ENCODE measurements at regions not wholly inside any gene's neighbourhood (a gene's known extent, or its start where the extent isn't known, plus 50 kb on each side); places are given as distances from the start of the nearest gene placed in this dataset.
"Not testable (repeated sequence)": the region's sequence is repeated elsewhere in the genome, so short reads cannot be mapped to it uniquely, and the experiment has no call there.

- no peak for DNase-seq
Measured at GRCh38 chr2:241959751-241960269, 90.3 kb downstream of the RTP5 start.

GRCh38 chr2:241961454-241961853 lies 91.9 kb downstream of the RTP5 start:
- no peak for DNase-seq

- no peak for DNase-seq
Measured at GRCh38 chr2:241964133-241964532, 94.6 kb downstream of the RTP5 start.

GRCh38 chr2:241965931-241966412 lies 96.4 kb downstream of the RTP5 start:
- DNase-seq = no peak

DNA sequence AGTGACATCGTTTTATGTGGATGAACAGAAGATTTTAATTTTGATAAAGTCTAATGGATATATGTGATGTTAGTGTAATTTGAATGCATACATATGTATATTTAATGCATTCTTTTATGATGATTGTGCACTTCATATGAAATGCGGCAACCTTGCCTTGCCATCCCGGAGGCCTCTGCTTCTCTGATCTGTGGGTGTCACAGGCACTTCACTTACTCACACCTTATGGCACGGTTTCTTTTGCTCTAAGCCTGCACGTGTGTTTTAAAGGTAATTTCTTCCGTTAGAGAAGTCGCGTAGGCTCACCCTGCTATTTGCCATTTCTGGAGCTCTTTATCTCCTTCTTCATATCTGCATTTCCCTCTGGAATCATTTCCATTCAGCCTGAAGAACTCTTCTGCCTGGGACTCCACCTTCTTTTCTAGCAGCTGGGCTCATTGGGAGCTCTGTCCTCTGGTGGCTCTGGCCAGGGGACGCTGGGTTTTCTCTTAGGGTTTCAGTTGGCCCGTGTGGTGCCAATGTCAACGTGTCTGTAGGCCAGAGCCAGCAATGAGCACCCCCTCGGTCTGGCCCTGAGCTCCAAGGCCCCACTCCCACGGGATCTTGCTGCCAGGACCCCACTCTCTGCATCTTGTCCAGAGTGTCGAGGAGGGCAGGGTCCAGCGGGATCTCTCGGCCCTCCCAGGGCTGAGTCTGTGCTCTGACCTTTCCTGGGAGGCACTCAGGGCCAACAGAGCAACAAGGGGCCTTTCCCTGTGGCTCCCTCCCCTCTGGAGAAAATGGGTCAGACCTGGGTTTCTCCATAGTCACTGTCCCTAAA lies 97.3 kb downstream of the RTP5 start:
- no peak for DNase-seq

DNA sequence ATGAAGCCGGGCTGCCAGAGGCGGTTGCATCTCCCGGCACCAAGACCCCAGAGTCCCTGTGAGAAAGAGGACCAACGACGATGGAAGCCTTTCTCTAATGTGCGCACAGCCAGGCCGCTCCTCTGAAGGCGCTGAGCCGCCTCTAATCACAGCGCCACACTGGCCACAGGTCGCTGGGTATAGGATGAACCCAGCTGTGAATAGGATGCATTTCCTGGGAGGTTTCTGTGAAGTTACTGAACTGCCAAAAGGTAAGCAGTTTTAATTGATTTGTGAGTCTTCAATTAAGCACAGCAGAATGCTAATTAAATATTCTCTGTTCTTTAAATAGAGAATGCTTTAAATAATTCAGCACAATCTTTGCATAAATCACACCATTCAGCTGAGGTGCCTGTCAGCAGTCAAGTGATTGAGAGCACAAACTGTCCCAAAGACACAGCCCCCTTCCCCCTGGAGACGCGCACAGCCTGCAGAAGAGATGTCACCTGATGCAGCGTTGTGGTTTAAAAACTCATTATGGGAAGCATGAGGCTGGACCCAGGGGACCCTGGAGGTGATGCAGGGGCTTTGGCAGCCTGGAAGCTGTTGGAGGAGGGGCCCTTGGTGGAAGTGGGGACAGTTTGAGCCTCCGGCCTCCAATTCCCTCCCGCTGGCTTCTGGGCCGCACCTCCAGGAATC lies 98.1 kb downstream of the RTP5 start:
- no peak for DNase-seq

DNA sequence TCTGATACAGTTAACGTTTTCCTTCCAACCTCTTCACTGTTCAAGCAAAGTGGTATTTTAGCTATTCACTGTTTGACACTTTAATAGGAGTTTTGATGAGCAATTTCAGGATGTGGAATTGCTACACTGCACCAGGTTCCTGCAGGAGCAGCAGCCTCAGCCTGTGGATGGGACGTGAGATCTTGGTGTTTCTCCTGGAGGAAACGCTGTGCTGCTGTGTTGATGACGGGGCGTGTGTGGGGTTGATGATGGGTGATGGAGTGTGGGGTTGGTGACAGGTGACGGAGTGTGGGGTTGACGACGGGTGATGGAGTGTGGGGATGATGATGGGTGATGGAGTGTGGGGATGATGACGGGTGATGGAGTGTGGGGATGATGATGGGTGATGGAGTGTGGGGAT lies 98.9 kb downstream of the RTP5 start:
- DNase-seq = no peak

- DNase-seq = not testable (repeated sequence)
Measured at GRCh38 chr2:241969182-241969581, 99.7 kb downstream of the RTP5 start.

DNA sequence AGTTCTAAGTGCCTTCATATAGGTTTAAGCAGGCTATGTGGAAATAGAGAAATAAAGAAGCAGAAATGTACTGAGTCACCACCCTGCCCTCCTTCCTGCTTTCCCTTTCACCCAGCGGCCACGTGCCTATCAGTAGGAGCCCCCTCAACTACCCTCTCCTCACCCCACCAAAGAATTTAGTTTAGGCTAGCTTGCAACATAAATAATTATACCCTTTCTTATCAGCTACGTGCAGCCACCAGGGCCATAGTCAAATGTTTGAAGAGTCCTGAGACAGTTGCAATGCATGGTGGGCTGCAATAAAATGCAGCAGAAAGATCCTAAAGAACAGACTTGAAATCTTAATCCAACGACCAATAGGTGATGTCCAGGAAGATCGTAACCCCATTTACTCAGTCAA lies 101.2 kb downstream of the RTP5 start:
- DNase-seq = no peak

DNA sequence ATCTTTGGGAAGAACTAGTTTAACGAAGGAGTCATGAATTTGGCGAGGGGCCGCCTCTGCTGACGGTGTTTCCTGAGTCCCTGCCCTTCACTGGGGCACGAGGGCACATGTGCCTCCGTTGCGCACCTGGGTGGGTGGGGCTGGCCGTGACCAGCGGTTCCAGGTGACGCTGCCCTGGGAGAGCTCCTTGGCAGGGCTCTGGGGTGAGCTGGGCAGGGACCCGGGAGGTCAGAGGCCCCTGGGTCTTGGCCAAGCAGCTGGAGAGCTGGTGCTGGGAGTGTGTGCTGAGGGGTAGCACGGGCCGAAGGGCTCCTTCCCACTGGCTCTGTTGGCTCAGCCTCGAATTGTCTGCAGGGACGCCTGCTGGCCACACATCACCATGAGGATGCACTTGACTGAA lies 104.6 kb downstream of the RTP5 start:
- DNase-seq = no peak

GRCh38 chr2:241974851-241975592 lies 105.5 kb downstream of the RTP5 start:
- DNase-seq = no peak

GRCh38 chr2:241975593-241976284 lies 106.2 kb downstream of the RTP5 start:
- DNase-seq = no peak

- no peak for DNase-seq
Measured at GRCh38 chr2:241976296-241976695, 106.8 kb downstream of the RTP5 start.

- DNase-seq = no peak
Measured at GRCh38 chr2:241977557-241978300, 108.2 kb downstream of the RTP5 start.

DNA sequence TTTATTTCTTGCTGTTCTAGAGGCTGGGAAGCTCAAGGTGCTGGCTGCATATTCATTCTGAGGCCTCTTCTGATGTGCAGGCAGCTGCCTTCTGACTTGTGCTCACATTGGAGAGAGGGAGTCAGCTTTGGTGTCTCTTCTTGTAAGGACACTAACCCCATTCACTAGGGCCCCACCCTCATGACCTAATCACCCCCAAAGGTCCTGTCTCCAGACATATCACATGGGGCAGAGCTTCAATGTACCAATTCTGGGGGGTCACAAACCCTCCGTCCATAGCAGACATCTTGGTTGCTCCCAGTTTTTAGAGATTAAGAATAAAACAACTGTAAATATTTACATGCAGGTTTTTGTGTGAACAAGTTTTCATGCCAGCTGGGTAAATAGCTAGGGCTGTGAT lies 109.1 kb downstream of the RTP5 start:
- no peak for DNase-seq

DNA sequence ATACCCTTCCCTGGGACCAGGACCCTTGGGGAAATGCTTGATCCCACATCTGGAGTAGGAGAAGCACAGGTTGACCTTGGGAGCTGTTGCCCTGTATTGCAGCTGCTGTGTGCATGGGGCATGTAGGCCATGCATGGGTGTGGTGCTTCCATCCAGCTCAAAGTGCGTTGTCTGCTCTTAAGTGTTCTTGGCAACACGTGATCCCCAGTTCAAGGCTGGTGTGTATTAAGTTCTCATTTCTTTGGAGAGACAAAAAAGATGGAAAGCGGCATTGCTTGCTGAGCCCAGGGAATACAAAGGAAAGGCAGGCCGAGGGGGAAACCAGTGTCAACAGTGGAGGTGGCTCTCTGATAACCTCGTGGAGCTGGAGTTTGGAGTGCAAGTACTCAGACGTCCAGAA lies 110.7 kb downstream of the RTP5 start:
- DNase-seq = no peak

DNA sequence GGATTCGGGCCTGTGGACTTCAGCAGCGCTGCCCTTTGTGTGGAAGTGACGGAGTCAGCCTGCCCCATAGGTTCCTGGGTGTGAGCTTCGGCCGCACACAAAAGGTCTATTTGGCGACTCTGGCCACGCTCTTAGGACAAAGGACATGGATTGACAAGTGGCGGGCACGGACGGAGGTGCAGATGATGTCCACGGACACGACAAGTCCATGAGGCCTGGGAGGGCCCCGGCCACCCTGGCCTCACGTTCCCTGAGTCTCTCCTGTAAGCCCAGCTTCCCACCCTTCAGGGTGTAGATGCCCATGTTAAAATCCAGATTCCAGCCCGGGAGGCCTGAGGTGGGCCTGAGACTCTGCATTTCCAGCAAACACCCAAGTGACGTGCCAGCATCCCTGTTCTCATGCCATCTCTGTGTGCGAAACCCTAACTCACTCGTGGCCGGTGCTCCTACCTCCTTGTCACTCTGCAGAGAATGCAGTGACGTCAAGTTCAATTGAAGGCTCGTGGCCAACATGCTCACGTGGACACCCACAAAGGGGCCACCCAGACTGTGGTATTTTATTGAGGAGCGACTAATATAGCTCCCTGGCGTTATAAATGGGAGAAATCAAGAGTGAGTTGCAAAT lies 111.7 kb downstream of the RTP5 start:
- DNase-seq = no peak

- no peak for DNase-seq
Measured at GRCh38 chr2:241982706-241983570, 113.4 kb downstream of the RTP5 start.

DNA sequence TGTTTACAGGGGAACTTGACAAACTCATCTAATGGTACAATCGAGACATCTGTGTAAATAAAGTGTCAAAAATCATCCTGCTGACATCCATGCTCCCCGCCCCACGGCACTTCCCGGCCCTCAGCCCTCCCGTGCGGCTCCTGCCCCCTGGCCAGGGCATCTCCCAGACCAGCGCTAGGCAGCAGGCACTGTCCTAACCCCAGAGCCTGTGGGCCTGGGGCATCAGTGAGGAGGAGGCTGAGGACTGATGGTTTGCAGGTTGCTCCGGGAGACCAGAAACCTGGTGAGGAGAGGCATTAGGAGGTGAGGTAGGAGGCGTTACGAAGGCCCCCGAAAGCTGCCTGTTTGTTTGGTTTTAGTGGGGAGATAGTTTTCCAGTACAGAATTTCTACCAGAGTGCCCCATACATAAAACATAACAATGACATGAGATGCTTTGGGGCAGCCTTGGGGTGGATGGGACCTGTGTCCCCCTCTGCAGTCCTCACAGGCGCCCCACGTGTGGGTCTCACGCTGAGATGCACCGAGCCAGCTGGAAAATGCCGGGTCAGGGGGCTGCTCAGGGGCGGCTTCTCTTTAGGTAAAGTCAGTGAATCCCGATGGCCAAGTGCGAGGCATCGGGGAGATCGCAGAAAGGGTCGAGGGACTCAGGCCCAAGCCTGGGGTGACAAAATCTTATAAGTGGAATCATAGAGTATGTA lies 114.2 kb downstream of the RTP5 start:
- no peak for DNase-seq

DNA sequence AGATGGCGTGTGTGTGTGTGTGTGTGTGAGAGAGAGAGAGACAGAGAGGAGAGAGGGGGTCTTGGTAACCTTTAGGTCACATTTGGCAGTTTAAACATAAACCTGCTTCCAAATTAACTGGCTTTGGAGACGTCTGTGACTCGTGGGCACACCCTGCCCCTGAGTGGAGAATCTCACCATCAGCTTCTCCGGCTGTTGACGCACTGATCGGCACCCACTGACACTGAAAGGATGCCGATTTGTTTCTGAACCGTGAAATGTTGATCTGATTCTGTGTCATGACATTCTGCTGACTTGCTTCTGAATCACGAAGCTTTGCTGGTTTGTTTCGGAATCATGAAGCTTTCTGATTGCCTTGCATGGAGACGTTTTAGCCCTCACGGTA lies 114.7 kb downstream of the RTP5 start:
- DNase-seq = no peak
